ENCODE measurements at regions not wholly inside any gene's neighbourhood (a gene's known extent, or its start where the extent isn't known, plus 50 kb on each side); places are given as distances from the start of the nearest gene placed in this dataset.

DNA sequence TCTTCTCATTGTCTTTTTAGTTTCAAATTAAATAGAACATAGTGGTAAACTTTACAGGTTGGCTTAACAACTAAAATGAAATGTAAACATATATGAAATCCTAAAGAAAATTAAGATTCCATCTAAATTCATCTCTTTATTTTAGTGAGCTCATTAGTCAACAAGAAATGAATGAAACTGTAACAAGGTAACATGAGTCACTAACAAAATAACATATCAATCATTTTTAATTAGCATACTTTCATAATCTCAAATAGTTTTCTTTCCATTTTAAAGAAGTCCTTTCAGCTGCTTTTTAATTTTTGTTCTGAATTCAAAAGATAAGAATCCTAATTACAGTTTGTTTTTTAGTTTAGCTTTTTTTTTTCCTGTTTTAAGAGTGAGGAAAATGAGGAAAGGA, 688.6 kb upstream of the TENM4 start:
- no peak for DNase-seq (ENCODE audit: low spot score)
- no peaks in the 10 kb centered on the region for H3K9me3 ChIP-seq (ENCODE audit: control insufficient read depth in 4 of 4, low read length in 3 of 4)
- no peak overlapping the region for H3K27ac ChIP-seq (ENCODE audit: low read depth in 1 of 2, low read length in 2 of 2)
- no peaks in the 10 kb centered on the region for H3K36me3 ChIP-seq (ENCODE audit: control insufficient read depth in 4 of 4, insufficient read depth in 3 of 4, low read depth in 1 of 4, low read length in 3 of 4)
- no peaks in the 10 kb centered on the region for H3K27me3 ChIP-seq (ENCODE audit: control insufficient read depth in 4 of 4, insufficient read depth in 4 of 4, low read length in 3 of 4)
- H3K9ac ChIP-seq (ENCODE audit: low read depth in 1 of 2, low read length in 2 of 2) = no peak overlapping the region
- no peak for TF ChIP-seq RXRA (IDR thresholded peaks at IDR 0.05)
- no peak for TF ChIP-seq RAD21 (IDR thresholded peaks at IDR 0.05)
- no peak for TF ChIP-seq JUND (IDR thresholded peaks at IDR 0.05)
- TF ChIP-seq, protein P1, sequence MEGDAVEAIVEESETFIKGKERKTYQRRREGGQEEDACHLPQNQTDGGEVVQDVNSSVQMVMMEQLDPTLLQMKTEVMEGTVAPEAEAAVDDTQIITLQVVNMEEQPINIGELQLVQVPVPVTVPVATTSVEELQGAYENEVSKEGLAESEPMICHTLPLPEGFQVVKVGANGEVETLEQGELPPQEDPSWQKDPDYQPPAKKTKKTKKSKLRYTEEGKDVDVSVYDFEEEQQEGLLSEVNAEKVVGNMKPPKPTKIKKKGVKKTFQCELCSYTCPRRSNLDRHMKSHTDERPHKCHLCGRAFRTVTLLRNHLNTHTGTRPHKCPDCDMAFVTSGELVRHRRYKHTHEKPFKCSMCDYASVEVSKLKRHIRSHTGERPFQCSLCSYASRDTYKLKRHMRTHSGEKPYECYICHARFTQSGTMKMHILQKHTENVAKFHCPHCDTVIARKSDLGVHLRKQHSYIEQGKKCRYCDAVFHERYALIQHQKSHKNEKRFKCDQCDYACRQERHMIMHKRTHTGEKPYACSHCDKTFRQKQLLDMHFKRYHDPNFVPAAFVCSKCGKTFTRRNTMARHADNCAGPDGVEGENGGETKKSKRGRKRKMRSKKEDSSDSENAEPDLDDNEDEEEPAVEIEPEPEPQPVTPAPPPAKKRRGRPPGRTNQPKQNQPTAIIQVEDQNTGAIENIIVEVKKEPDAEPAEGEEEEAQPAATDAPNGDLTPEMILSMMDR (IDR thresholded peaks at IDR 0.05; ENCODE audit: low read depth, low read length, missing input control) = no peak
- no peak for TF ChIP-seq TAF1 (conservative IDR thresholded peaks at IDR 0.05)
- TF ChIP-seq HNF4G (IDR thresholded peaks at IDR 0.05) = no peak
- TF ChIP-seq FOXA2 (IDR thresholded peaks at IDR 0.05) = no peak
- H3K4me3 ChIP-seq (ENCODE audit: low read depth in 1 of 3, low read length in 3 of 3) = no peak overlapping the region
- H3K4me1 ChIP-seq (ENCODE audit: control insufficient read depth in 4 of 4, insufficient read depth in 4 of 4, low read length in 3 of 4) = no peaks in the 10 kb centered on the region

GRCh38 chr11:80122211-80122610, 681.4 kb upstream of the TENM4 start:
- TF ChIP-seq MAX (IDR thresholded peaks at IDR 0.05) = no peak
- TF ChIP-seq, protein P1 (IDR thresholded peaks at IDR 0.05; ENCODE audit: low read depth, low read length, missing input control) = no peak
- no peak for TF ChIP-seq FOXA2 (IDR thresholded peaks at IDR 0.05)
- TF ChIP-seq HNF4A (conservative IDR thresholded peaks at IDR 0.05) = no peak
- TF ChIP-seq, protein P2, sequence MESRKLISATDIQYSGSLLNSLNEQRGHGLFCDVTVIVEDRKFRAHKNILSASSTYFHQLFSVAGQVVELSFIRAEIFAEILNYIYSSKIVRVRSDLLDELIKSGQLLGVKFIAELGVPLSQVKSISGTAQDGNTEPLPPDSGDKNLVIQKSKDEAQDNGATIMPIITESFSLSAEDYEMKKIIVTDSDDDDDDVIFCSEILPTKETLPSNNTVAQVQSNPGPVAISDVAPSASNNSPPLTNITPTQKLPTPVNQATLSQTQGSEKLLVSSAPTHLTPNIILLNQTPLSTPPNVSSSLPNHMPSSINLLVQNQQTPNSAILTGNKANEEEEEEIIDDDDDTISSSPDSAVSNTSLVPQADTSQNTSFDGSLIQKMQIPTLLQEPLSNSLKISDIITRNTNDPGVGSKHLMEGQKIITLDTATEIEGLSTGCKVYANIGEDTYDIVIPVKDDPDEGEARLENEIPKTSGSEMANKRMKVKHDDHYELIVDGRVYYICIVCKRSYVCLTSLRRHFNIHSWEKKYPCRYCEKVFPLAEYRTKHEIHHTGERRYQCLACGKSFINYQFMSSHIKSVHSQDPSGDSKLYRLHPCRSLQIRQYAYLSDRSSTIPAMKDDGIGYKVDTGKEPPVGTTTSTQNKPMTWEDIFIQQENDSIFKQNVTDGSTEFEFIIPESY (IDR thresholded peaks at IDR 0.05) = no peak
- no peak for TF ChIP-seq TAF1 (conservative IDR thresholded peaks at IDR 0.05)
- no peak for TF ChIP-seq RXRA (IDR thresholded peaks at IDR 0.05)
- TF ChIP-seq, protein P3, sequence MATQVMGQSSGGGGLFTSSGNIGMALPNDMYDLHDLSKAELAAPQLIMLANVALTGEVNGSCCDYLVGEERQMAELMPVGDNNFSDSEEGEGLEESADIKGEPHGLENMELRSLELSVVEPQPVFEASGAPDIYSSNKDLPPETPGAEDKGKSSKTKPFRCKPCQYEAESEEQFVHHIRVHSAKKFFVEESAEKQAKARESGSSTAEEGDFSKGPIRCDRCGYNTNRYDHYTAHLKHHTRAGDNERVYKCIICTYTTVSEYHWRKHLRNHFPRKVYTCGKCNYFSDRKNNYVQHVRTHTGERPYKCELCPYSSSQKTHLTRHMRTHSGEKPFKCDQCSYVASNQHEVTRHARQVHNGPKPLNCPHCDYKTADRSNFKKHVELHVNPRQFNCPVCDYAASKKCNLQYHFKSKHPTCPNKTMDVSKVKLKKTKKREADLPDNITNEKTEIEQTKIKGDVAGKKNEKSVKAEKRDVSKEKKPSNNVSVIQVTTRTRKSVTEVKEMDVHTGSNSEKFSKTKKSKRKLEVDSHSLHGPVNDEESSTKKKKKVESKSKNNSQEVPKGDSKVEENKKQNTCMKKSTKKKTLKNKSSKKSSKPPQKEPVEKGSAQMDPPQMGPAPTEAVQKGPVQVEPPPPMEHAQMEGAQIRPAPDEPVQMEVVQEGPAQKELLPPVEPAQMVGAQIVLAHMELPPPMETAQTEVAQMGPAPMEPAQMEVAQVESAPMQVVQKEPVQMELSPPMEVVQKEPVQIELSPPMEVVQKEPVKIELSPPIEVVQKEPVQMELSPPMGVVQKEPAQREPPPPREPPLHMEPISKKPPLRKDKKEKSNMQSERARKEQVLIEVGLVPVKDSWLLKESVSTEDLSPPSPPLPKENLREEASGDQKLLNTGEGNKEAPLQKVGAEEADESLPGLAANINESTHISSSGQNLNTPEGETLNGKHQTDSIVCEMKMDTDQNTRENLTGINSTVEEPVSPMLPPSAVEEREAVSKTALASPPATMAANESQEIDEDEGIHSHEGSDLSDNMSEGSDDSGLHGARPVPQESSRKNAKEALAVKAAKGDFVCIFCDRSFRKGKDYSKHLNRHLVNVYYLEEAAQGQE (IDR thresholded peaks at IDR 0.05) = no peak
- no peak for TF ChIP-seq EGR1 (IDR thresholded peaks at IDR 0.05; ENCODE audit: low read depth in 2 of 2)
- no peak for TF ChIP-seq JUND (IDR thresholded peaks at IDR 0.05)
- TF ChIP-seq RAD21 (IDR thresholded peaks at IDR 0.05) = no peak
- TF ChIP-seq, protein P4, sequence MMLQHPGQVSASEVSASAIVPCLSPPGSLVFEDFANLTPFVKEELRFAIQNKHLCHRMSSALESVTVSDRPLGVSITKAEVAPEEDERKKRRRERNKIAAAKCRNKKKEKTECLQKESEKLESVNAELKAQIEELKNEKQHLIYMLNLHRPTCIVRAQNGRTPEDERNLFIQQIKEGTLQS (IDR thresholded peaks at IDR 0.05) = no peak
- no peak for TF ChIP-seq HNF4G (IDR thresholded peaks at IDR 0.05)
- no peak for TF ChIP-seq NR2F2 (IDR thresholded peaks at IDR 0.05)
- no peak for TF ChIP-seq FOXA1 (IDR thresholded peaks at IDR 0.05)
- no peak for TF ChIP-seq YY1 (IDR thresholded peaks at IDR 0.05)
- TF ChIP-seq SP1 (IDR thresholded peaks at IDR 0.05) = no peak
- TF ChIP-seq GABPA (IDR thresholded peaks at IDR 0.05 in 1 of 2, conservative IDR thresholded peaks at IDR 0.05 in 1 of 2) = no peak
- Histone ChIP-seq H3K9me3 (ENCODE audit: control insufficient read depth in 4 of 4, low read length in 3 of 4) (no peaks in the 10 kb centered on the region), H3K27ac (ENCODE audit: low read depth in 1 of 2, low read length in 2 of 2) (no peak overlapping the region), H3K9ac (ENCODE audit: low read depth in 1 of 2, low read length in 2 of 2) (no peak overlapping the region), H3K27me3 (ENCODE audit: control insufficient read depth in 4 of 4, insufficient read depth in 4 of 4, low read length in 3 of 4) (no peaks in the 10 kb centered on the region), H3K4me1 (ENCODE audit: control insufficient read depth in 4 of 4, insufficient read depth in 4 of 4, low read length in 3 of 4) (no peaks in the 10 kb centered on the region), H3K4me3 (ENCODE audit: low read depth in 1 of 3, low read length in 3 of 3) (no peak overlapping the region), H3K36me3 (ENCODE audit: control insufficient read depth in 4 of 4, insufficient read depth in 3 of 4, low read depth in 1 of 4, low read length in 3 of 4) (no peaks in the 10 kb centered on the region)
- WGBS = 35% methylated on average over 2 of the region's 2 CpGs
- no peak for DNase-seq (ENCODE audit: low spot score)

Data from liver (tissue), 8 donors.